ENCODE measurements at regions not wholly inside any gene's neighbourhood (a gene's known extent, or its start where the extent isn't known, plus 50 kb on each side); places are given as distances from the start of the nearest gene placed in this dataset.

- Histone ChIP-seq H3K27me3 (no peaks in the 10 kb centered on the region), H3K4me3 (no peak overlapping the region), H3K4me1 (ENCODE audit: low read depth) (no peaks in the 10 kb centered on the region), H3K27ac (no peak overlapping the region), H3K9me3 (ENCODE audit: low read depth) (no peaks in the 10 kb centered on the region), H3K36me3 (no peaks in the 10 kb centered on the region)
- no peak for TF ChIP-seq CTCF (IDR thresholded peaks at IDR 0.05; ENCODE audit: low read depth, low read length)
- no peak for DNase-seq (ENCODE audit: low read depth in 1 of 2, low spot score in 1 of 2)
These were observed 118.9 kb upstream of the THSD7A start for GRCh38 chr7:11950942-11951341.

GRCh38 chr7:11951909-11952308, 119.9 kb upstream of the THSD7A start:
- no peaks in the 10 kb centered on the region for H3K36me3 ChIP-seq
- H3K4me3 ChIP-seq: no peak overlapping the region
- H3K9me3 ChIP-seq (ENCODE audit: low read depth): no peaks in the 10 kb centered on the region
- H3K4me1 ChIP-seq (ENCODE audit: low read depth): no peaks in the 10 kb centered on the region
- DNase-seq (ENCODE audit: low read depth in 1 of 2, low spot score in 1 of 2): no peak
- no peak for TF ChIP-seq CTCF (IDR thresholded peaks at IDR 0.05; ENCODE audit: low read depth, low read length)
- H3K27ac ChIP-seq: no peak overlapping the region
- H3K27me3 ChIP-seq: no peaks in the 10 kb centered on the region

GRCh38 chr7:11952972-11953371, 121.0 kb upstream of the THSD7A start:
- H3K27ac ChIP-seq: no peak overlapping the region
- no peaks in the 10 kb centered on the region for H3K27me3 ChIP-seq
- no peaks in the 10 kb centered on the region for H3K4me1 ChIP-seq (ENCODE audit: low read depth)
- no peaks in the 10 kb centered on the region for H3K36me3 ChIP-seq
- no peak overlapping the region for H3K4me3 ChIP-seq
- DNase-seq (ENCODE audit: low read depth in 1 of 2, low spot score in 1 of 2): no peak
- no peaks in the 10 kb centered on the region for H3K9me3 ChIP-seq (ENCODE audit: low read depth)
- no peak for TF ChIP-seq CTCF (IDR thresholded peaks at IDR 0.05; ENCODE audit: low read depth, low read length)

- DNase-seq (ENCODE audit: low read depth in 1 of 2, low spot score in 1 of 2): no peak
- no peaks in the 10 kb centered on the region for H3K9me3 ChIP-seq (ENCODE audit: low read depth)
- no peak for TF ChIP-seq CTCF (IDR thresholded peaks at IDR 0.05; ENCODE audit: low read depth, low read length)
- H3K4me3 ChIP-seq: no peak overlapping the region
- H3K27me3 ChIP-seq: no peaks in the 10 kb centered on the region
- H3K4me1 ChIP-seq (ENCODE audit: low read depth): no peaks in the 10 kb centered on the region
- H3K36me3 ChIP-seq: no peaks in the 10 kb centered on the region
- H3K27ac ChIP-seq: no peak overlapping the region
These were observed 125.0 kb upstream of the THSD7A start for GRCh38 chr7:11956991-11957390.

GRCh38 chr7:11957956-11958355, 126.0 kb upstream of the THSD7A start:
- DNase-seq (ENCODE audit: low read depth in 1 of 2, low spot score in 1 of 2): no peak
- no peak for TF ChIP-seq CTCF (IDR thresholded peaks at IDR 0.05; ENCODE audit: low read depth, low read length)
- no peaks in the 10 kb centered on the region for H3K36me3 ChIP-seq
- H3K4me3 ChIP-seq: no peak overlapping the region
- H3K27ac ChIP-seq: no peak overlapping the region
- H3K27me3 ChIP-seq: no peaks in the 10 kb centered on the region
- no peaks in the 10 kb centered on the region for H3K9me3 ChIP-seq (ENCODE audit: low read depth)
- H3K4me1 ChIP-seq (ENCODE audit: low read depth): no peaks in the 10 kb centered on the region

- H3K36me3 ChIP-seq: no peaks in the 10 kb centered on the region
- no peaks in the 10 kb centered on the region for H3K4me1 ChIP-seq (ENCODE audit: low read depth)
- no peak for TF ChIP-seq CTCF (IDR thresholded peaks at IDR 0.05; ENCODE audit: low read depth, low read length)
- no peaks in the 10 kb centered on the region for H3K9me3 ChIP-seq (ENCODE audit: low read depth)
- H3K27ac ChIP-seq: no peak overlapping the region
- H3K27me3 ChIP-seq: no peaks in the 10 kb centered on the region
- DNase-seq (ENCODE audit: low read depth in 1 of 2, low spot score in 1 of 2): no peak
- no peak overlapping the region for H3K4me3 ChIP-seq
These were observed 127.1 kb upstream of the THSD7A start for GRCh38 chr7:11959121-11959520.
